Activated CD4-positive, alpha-beta T cell treated with anti-CD3 and anti-CD28 coated beads, Interleukin-2, amount 10 ng/mL, durations not matched to agents 24 days and 14 days (primary cell): ENCODE measurements at regions not wholly inside any gene's neighbourhood (a gene's known extent, or its start where the extent isn't known, plus 50 kb on each side); places are given as distances from the start of the nearest gene placed in this dataset.

Experiments
- DNase-seq: peaks from one replicate; pipeline ENCODE4 v3.0.0; 2022
- H3K27ac Mint-ChIP-seq: one replicate; pipeline ENCODE4 v1.8.0; 2022; ENCODE audit warnings: mild to moderate bottlenecking, mixed read lengths
- H3K27me3 Mint-ChIP-seq: one replicate; pipeline ENCODE4 v1.8.0; 2022; ENCODE audit warnings: mixed read lengths
- H3K36me3 Mint-ChIP-seq: one replicate; pipeline ENCODE4 v1.8.0; 2022; ENCODE audit warnings: low read depth, mild to moderate bottlenecking, mixed read lengths
- H3K4me1 Mint-ChIP-seq: one replicate; pipeline ENCODE4 v1.8.0; 2021; ENCODE audit warnings: mixed read lengths
- H3K4me3 Mint-ChIP-seq: one replicate; pipeline ENCODE4 v1.8.0; 2022; ENCODE audit warnings: mild to moderate bottlenecking, moderate library complexity, mixed read lengths
- H3K9me3 Mint-ChIP-seq: one replicate; pipeline ENCODE4 v1.8.0; 2021; ENCODE audit warnings: mixed read lengths
- intact Hi-C: fragments of 100-400 bp; cut with micrococcal nuclease; formaldehyde crosslinking; loops from one replicate; pipeline ENCODE4 v1.15.1; 2023

DNA sequence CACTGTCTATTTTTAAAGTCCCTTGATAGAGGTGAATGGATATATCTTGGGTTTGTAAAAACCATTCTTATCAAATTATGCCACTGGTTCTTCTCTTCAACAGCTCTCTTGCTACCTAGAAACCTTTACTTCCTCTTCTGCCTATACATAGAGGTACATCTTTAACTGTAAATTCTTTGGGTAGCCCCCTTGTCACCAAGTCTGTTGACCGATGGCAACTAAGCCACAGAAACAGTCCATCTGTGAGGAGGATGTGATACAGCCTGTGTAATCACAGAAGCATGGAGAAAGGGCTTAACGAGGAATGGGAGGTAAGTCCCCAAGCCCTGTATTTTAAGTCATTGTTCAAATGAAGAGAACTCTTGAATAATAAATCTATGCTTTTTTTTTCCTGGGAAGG, 246.5 kb upstream of the MDFIC2 start:
- H3K27ac Mint-ChIP-seq: no peak overlapping the region
- H3K4me3 Mint-ChIP-seq: no peak overlapping the region
- intact Hi-C loops: no loop called here
- no peaks in the 10 kb centered on the region for H3K4me1 Mint-ChIP-seq
- peaks cover 4% of the 10 kb centered on the region for H3K9me3 Mint-ChIP-seq
- no peak for DNase-seq
- H3K36me3 Mint-ChIP-seq: no peaks in the 10 kb centered on the region
- peaks cover 24% of the 10 kb centered on the region for H3K27me3 Mint-ChIP-seq

DNA sequence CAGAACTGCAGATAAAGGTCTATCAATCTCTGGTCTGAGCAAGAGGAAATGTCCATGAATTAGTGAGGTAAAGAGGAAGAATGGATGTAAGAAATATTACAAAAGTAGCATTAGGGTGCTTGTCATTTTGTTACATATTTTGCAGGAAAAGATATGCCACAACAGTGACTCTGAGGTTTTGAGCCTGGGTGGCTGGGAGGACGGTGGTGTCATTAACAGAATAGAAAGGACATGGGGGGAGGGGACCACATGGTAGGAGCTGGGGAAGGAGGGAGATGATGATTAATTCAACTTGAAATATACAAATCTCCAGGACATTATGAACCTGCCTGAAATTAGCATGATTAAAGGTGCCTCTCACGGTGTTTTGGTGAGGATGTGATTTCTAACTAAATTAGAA, 245.5 kb upstream of the MDFIC2 start:
- Mint-ChIP-seq H3K9me3 (peaks cover 1% of the 10 kb centered on the region), H3K4me3 (no peak overlapping the region), H3K4me1 (no peaks in the 10 kb centered on the region), H3K36me3 (no peaks in the 10 kb centered on the region), H3K27me3 (peaks cover 19% of the 10 kb centered on the region), H3K27ac (no peak overlapping the region)
- intact Hi-C loops: no loop called here
- DNase-seq: no peak

DNA sequence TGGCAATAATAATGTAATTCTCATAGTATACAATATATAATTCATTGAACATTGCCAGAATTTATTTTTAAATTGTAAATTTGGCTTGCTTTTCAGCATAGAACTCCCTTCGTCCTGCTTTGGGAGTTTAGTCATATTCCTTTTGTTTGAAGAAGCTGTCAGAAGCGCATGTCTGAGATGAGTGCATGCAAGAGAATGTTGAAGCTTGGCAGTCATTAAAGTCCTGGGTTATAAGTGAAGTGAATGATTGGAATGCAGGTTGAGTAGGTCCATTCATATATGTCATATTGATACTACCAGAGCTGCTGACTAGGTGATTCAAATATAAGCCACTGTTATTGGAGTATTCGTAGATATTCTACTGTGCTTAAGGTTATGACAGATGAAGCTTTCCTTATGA, 243.6 kb upstream of the MDFIC2 start:
- no peaks in the 10 kb centered on the region for H3K4me1 Mint-ChIP-seq
- H3K27me3 Mint-ChIP-seq: peaks cover 13% of the 10 kb centered on the region
- no peaks in the 10 kb centered on the region for H3K9me3 Mint-ChIP-seq
- no peak overlapping the region for H3K27ac Mint-ChIP-seq
- H3K36me3 Mint-ChIP-seq: no peaks in the 10 kb centered on the region
- no peak overlapping the region for H3K4me3 Mint-ChIP-seq
- intact Hi-C loops: no loop called here
- DNase-seq: no peak

DNA sequence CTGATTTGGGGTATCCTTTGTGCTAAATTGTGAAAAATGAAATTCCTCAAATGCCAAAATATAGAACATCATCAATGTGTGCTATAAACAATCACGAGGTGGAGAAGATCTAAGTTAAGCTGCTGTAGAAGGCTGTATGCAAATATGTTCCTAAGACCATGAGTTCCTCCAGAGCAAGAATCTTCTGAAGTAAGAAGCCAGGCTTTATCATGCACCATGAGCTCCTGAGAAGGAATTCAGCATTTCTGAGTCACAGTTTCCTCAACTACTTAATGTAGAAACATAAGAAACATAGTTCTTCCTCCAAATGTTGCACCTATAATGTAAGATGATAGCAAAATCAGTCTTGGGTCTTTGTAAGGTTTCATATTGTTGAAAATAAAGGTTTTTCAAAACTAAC, 241.7 kb upstream of the MDFIC2 start:
- H3K4me3 Mint-ChIP-seq: no peak overlapping the region
- H3K4me1 Mint-ChIP-seq: no peaks in the 10 kb centered on the region
- intact Hi-C loops: no loop called here
- no peak for DNase-seq
- H3K9me3 Mint-ChIP-seq: no peaks in the 10 kb centered on the region
- no peaks in the 10 kb centered on the region for H3K36me3 Mint-ChIP-seq
- H3K27me3 Mint-ChIP-seq: peaks cover 16% of the 10 kb centered on the region
- no peak overlapping the region for H3K27ac Mint-ChIP-seq

DNA sequence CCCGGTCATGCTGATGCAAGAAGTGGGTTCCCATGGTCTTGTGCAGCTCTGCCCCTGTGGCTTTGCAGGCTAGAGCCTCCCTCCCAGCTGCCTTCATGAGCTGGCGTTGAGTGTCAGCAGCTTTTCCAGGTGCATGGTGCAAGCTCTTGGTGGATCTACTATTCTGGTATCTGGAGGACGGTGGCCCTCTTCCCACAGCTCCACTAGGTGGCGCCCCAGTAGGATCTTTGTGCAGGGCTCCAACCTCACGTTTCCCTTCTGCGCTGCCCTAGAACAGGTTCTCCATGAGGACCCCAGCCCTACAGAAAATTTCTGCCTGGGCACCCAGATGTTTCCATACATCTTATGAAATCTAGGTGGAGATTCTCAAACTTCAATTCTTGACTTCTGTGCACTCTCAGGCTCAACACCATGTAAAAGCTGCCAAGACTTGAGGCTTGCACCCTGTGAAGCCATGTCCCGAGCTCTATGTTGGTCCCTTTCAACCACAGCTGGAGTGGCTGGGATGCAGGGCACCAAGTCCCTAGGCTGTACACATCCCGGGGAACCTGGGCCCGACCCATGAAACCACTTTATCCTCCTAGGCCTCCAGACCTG, 238.4 kb upstream of the MDFIC2 start:
- Mint-ChIP-seq H3K4me1 (no peaks in the 10 kb centered on the region), H3K36me3 (no peaks in the 10 kb centered on the region), H3K9me3 (no peaks in the 10 kb centered on the region), H3K27ac (no peak overlapping the region), H3K27me3 (peaks cover 12% of the 10 kb centered on the region), H3K4me3 (no peak overlapping the region)
- peak; percentile 90 for DNase-seq
- intact Hi-C loops: loop anchor here (1.0 to 2.0 kb wide), 4 partner anchors 520 to 1102 kb away; no protein-coding TSS in a partner anchor

DNA sequence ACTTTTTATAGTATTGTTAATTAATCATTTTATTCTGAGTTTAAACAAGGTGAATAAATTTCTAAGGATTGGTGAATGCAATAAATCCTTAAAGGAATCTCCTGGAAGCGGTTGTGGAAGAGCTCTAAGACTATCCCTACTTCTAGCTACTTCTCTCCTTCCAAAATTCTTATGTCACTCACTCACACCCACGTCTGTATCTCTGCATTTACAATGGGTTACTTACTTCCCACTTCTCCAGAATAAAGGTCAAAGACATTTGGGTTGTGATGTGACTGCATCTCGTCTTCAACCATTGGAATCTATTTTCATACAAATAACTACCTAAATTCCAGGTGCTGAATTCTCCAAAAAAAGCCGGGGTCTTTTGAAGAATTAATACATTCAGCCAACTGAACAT, 234.2 kb upstream of the MDFIC2 start:
- Mint-ChIP-seq H3K27me3 (peaks cover 9% of the 10 kb centered on the region), H3K4me1 (no peaks in the 10 kb centered on the region), H3K4me3 (no peak overlapping the region), H3K9me3 (no peaks in the 10 kb centered on the region), H3K27ac (no peak overlapping the region), H3K36me3 (no peaks in the 10 kb centered on the region)
- DNase-seq: no peak
- intact Hi-C loops: no loop called here

DNA sequence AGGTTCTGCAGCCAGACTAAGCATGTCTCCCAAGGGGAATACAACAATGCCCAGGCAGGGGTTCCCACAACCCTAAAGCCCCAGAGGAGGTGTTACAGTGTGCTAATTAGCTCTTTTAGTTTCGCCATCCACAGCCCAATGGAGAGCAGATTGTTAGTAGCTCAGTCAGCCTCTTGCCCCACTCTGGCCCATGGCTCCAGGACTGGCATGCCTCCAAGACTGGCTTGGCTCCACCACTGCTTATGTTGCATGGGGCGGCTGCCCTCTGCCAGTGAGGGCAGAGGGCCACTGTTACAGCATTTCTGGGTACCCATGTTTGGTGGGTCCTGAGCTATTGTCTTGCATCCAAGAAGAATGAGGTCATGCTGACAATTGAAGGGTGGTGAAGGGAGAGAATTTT, 231.1 kb upstream of the MDFIC2 start:
- H3K4me1 Mint-ChIP-seq: no peaks in the 10 kb centered on the region

DNA sequence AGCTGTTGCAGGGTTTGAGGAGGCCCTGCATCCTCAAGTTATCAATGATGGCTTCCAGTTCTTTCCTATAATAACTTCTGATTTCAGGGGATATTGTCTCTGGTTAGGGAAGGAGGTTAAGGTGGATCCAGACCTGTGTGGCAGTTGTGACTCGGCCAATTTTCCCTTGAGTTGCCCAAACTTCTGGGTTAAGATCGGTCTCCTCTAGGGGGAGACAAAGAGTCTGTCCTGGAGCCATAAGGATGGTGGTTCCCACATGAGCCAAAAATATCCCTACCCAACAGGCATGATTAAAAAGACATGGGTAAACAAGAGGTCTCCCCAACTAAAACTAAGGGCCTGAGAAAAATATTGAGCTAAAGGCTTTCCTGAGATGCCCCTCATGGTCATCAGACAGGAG, 227.5 kb upstream of the MDFIC2 start:
- no peak for DNase-seq
- intact Hi-C loops: no loop called here
- Mint-ChIP-seq H3K27ac (no peak overlapping the region), H3K4me1 (no peaks in the 10 kb centered on the region), H3K4me3 (no peak overlapping the region), H3K36me3 (no peaks in the 10 kb centered on the region), H3K9me3 (no peaks in the 10 kb centered on the region), H3K27me3 (peaks cover 9% of the 10 kb centered on the region)

More for the DNA sequence above, 231.1 kb upstream of the MDFIC2 start:
- Mint-ChIP-seq H3K9me3 (no peaks in the 10 kb centered on the region), H3K27ac (no peak overlapping the region), H3K4me3 (no peak overlapping the region), H3K27me3 (peaks cover 3% of the 10 kb centered on the region), H3K36me3 (no peaks in the 10 kb centered on the region)
- intact Hi-C loops: no loop called here
- DNase-seq: no peak

DNA sequence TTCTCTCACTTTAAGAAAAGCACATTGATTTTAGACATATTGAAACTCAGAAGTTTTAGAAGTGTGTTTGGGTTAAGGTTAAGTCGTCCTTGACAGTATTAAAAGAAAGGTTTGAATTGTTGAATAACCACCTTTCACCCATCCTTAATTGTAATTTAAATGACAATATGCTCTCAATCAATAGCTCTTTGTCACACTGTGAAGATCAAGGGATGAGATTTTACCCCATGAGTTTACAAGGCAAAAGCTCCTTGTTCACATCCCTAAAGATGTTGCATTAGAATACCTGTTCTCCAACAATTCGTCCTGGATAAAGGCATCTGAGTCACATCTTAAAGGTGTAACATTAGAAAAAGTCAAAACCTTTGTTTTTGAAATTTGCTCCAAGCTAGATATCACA, 220.4 kb upstream of the MDFIC2 start:
- Mint-ChIP-seq H3K4me3 (no peak overlapping the region), H3K36me3 (no peaks in the 10 kb centered on the region), H3K27me3 (peaks cover 16% of the 10 kb centered on the region), H3K4me1 (no peaks in the 10 kb centered on the region), H3K9me3 (no peaks in the 10 kb centered on the region), H3K27ac (no peak overlapping the region)
- intact Hi-C loops: no loop called here
- DNase-seq: no peak

DNA sequence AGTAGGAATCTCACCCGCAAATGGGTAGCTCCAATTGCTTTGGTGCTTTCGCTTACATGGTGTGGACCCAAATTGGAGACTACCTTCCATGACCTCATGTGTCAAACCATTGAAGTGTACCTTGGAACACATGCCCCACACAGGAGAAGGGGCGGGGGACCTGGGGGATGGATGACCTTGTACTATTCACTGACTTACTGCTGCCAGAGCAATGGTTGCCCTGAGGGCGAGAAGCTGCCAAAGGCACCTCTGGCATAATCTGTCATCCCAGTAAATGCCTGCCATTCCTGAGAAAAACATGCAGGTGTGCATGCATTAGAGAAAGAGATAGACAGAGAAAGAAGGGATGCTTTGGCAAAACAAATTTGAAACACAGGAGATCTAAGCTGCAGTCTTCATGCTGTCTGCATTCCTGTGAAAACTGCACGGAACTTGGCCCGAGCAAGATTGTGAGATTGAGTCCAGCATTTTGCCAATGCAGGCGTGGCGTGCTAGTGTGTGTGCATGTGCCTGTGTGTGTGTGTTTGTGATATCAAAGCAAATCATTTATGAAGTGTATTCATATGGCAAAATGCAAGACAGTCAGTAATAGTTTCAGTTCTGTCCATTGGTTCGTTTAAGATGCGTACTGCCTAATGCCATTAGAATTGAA, 219.5 kb upstream of the MDFIC2 start:
- H3K27ac Mint-ChIP-seq: no peak overlapping the region
- H3K4me1 Mint-ChIP-seq: no peaks in the 10 kb centered on the region
- H3K4me3 Mint-ChIP-seq: no peak overlapping the region
- peaks cover 12% of the 10 kb centered on the region for H3K27me3 Mint-ChIP-seq
- intact Hi-C loops: loop anchor here (2.0 kb wide), 1 partner anchor 1055 kb away; no protein-coding TSS in a partner anchor
- no peak for DNase-seq
- H3K36me3 Mint-ChIP-seq: no peaks in the 10 kb centered on the region
- no peaks in the 10 kb centered on the region for H3K9me3 Mint-ChIP-seq

DNA sequence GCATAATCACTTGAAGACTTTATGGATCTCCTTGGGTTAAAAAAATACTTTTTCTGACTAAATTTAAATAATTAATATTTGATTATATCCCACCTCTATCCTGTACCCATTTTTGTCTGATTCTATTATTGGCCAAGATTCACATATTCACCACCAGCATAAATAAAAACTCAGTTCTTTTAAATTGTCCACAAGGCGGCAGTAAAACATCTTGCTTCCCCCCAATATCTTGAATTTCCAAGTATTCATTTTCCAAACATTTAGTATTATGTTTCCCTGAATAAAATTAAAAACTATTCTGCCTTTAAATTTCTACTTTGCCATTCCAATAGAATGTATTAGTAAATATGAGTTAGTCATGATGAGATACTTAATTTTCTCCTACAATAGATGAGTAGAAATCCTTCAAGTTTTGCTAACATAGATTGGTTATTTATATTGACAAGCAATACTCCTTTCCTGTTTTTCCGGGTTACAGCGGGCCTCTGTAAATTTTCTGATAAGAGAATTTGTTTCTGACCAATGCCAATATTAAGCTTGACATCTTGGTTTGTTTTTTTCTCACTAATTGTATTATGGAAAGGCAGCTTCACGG, 218.7 kb upstream of the MDFIC2 start:
- no peaks in the 10 kb centered on the region for H3K36me3 Mint-ChIP-seq
- H3K27me3 Mint-ChIP-seq: peaks cover 9% of the 10 kb centered on the region
- no peak for DNase-seq
- H3K4me3 Mint-ChIP-seq: no peak overlapping the region
- H3K27ac Mint-ChIP-seq: no peak overlapping the region
- no peaks in the 10 kb centered on the region for H3K4me1 Mint-ChIP-seq
- intact Hi-C loops: loop anchor here (2.0 kb wide), 1 partner anchor 1056 kb away; no protein-coding TSS in a partner anchor
- H3K9me3 Mint-ChIP-seq: no peaks in the 10 kb centered on the region

DNA sequence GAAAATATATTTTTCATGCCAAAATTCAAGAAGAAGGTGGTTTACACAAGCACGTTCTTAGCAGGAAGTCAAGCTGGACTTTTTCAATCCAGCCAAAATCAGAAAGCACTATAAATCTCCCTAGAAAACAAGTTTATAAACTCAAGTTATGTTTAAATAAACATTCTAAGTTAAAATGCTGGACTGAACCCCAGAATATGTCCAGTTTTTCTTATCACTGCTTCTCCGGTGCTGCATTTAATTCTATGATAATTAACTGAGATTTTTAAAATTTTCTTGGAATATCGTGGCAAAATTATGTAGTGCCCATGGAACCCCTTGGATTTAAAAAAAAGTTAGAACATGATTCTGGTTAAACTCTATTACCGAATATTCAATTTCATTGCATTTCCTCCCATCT, 218.2 kb upstream of the MDFIC2 start:
- intact Hi-C loops: loop anchor here (2.0 kb wide), 1 partner anchor 1056 kb away; no protein-coding TSS in a partner anchor
- DNase-seq: no peak
- H3K4me3 Mint-ChIP-seq: no peak overlapping the region

DNA sequence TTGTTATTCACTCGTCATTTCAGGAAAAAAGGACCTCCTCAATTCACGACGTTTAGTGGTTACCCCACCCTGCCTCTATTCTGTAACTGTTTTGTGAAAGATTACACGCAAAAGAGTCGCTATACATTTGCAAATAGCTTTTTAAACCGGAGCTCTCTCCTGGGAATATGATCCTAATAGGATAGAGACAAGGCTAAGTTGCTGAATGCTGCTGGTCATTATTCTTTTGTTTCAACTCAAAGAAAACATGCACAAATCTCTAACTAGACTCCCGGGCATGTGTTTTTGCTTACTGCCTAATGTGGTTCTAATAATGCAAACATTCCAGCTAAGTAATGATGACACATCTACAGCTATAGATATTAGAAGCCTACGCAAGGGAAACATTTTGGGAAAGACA, 214.6 kb upstream of the MDFIC2 start:
- Mint-ChIP-seq H3K27me3 (peaks cover 2% of the 10 kb centered on the region), H3K36me3 (no peaks in the 10 kb centered on the region), H3K27ac (no peak overlapping the region), H3K4me1 (no peaks in the 10 kb centered on the region), H3K4me3 (no peak overlapping the region), H3K9me3 (no peaks in the 10 kb centered on the region)
- intact Hi-C loops: no loop called here
- no peak for DNase-seq

More for the DNA sequence above, 218.2 kb upstream of the MDFIC2 start:
- Mint-ChIP-seq H3K36me3 (no peaks in the 10 kb centered on the region), H3K27ac (no peak overlapping the region), H3K9me3 (no peaks in the 10 kb centered on the region), H3K27me3 (peaks cover 8% of the 10 kb centered on the region), H3K4me1 (no peaks in the 10 kb centered on the region)

DNA sequence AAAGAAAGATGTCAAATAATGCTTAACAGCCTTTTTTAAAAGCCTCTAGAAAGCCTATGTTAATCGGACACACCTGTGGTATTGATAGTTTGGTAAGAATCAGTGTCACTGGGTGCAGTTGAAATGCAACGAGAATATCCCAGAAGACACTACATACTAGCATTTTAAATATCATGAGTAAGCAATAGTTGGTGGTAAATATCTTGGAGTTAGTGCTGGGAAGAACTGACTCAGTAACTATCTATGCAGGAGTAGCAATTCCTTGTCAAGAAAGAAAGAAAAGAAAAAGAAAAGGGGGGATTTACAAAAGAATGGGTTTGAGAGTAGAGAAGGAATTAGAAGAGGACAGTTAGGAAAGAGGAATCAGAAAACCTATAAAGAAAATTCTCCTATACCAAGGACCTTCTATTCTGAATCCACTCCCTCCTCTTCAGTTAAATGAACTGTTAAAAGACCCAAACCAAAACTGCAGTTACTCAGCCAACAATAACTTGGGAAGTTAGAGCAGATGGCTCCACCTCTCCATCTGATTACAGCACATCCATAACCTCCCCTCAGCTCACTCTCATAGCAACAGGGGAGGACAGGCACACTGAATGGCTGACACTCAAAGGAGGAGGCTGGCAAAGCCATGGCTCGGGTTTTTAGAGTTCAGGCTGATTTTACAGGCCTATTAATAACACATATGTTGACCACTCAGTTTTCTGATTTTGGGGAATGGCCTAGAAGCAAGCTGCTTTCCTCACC, 207.6 kb upstream of the MDFIC2 start:
- Mint-ChIP-seq H3K4me3 (no peak overlapping the region), H3K36me3 (no peaks in the 10 kb centered on the region), H3K9me3 (no peaks in the 10 kb centered on the region), H3K4me1 (no peaks in the 10 kb centered on the region), H3K27ac (no peak overlapping the region), H3K27me3 (peaks cover 5% of the 10 kb centered on the region)
- intact Hi-C loops: no loop called here
- DNase-seq: no peak
